ENCODE measurements at regions not wholly inside any gene's neighbourhood (a gene's known extent, or its start where the extent isn't known, plus 50 kb on each side); places are given as distances from the start of the nearest gene placed in this dataset.

DNA sequence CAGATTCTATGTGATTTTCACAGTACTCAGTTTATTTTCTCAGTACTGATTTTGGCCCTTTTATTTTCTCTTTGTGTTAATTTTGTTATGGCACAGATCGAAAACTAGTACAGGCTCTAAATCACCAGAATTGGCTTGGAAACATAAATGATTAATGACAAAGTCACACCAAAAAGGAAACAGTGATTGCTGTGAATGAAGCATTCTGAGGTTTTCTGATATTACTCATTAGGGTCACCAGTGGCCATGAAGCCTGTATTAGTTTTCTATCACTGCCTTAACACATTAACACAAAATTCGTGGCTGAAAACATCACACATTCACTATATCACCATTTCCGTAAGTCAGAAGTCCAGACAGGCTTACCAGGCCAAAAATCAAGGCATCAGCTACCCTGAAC is 343.0 kb upstream of the THRB start:
- no peaks in the 10 kb centered on the region for H3K9me3 ChIP-seq
- H3K4me1 ChIP-seq, result no peaks in the 10 kb centered on the region
- ATAC-seq (no peak), DNase-seq (no peak)
- no peaks in the 10 kb centered on the region for H3K36me3 ChIP-seq
- intact Hi-C loops (cut with DNase I), result no loop called here
- H3K4me3 ChIP-seq, result no peak overlapping the region
- WGBS (ENCODE audit: insufficient coverage, low coverage, low lambda C conversion rate, missing lambda C conversion rate), result 39% methylated on average over 3 of the region's 3 CpGs
- H3K27ac ChIP-seq, result no peak overlapping the region
- H3K27me3 ChIP-seq, result no peaks in the 10 kb centered on the region
- TF ChIP-seq, protein P1, sequence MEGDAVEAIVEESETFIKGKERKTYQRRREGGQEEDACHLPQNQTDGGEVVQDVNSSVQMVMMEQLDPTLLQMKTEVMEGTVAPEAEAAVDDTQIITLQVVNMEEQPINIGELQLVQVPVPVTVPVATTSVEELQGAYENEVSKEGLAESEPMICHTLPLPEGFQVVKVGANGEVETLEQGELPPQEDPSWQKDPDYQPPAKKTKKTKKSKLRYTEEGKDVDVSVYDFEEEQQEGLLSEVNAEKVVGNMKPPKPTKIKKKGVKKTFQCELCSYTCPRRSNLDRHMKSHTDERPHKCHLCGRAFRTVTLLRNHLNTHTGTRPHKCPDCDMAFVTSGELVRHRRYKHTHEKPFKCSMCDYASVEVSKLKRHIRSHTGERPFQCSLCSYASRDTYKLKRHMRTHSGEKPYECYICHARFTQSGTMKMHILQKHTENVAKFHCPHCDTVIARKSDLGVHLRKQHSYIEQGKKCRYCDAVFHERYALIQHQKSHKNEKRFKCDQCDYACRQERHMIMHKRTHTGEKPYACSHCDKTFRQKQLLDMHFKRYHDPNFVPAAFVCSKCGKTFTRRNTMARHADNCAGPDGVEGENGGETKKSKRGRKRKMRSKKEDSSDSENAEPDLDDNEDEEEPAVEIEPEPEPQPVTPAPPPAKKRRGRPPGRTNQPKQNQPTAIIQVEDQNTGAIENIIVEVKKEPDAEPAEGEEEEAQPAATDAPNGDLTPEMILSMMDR (IDR thresholded peaks at IDR 0.05), result no peak
- no peak for TF ChIP-seq POLR2A (IDR thresholded peaks at IDR 0.05)

- intact Hi-C loops (cut with DNase I), result no loop called here
- H3K4me1 ChIP-seq, result no peaks in the 10 kb centered on the region
- H3K27ac ChIP-seq, result no peak overlapping the region
- no peak for DNase-seq
- no peaks in the 10 kb centered on the region for H3K36me3 ChIP-seq
- ATAC-seq, result no peak
- no peaks in the 10 kb centered on the region for H3K27me3 ChIP-seq
- TF ChIP-seq POLR2A (IDR thresholded peaks at IDR 0.05), result no peak
- TF ChIP-seq, protein P1 (IDR thresholded peaks at IDR 0.05), result no peak
- no peaks in the 10 kb centered on the region for H3K9me3 ChIP-seq
- no peak overlapping the region for H3K4me3 ChIP-seq
These were observed 343.9 kb upstream of the THRB start for GRCh38 chr3:24838533-24838932.

DNA sequence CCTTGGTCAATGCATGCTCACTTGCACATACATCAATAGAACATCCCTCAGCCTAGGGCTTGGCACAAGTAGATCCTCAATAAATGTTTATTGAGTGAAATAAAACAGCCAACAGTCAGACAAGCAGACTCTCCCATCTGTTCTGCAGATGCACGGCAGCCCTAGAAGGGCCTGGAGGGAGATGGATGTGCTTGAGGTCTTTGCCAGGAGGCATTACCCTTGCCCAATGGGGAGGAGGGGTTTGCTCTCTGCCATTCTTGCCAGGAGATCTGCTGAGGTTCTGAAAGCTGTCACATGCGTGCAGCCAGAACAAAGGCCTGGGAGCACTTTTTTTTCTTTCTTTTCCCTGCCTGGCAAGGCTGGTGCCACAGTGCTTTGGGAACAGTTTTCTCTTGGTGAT is 349.3 kb upstream of the THRB start:
- no peaks in the 10 kb centered on the region for H3K36me3 ChIP-seq
- H3K27me3 ChIP-seq, result no peaks in the 10 kb centered on the region
- no peak for DNase-seq
- ATAC-seq, result no peak
- no peaks in the 10 kb centered on the region for H3K9me3 ChIP-seq
- WGBS (ENCODE audit: insufficient coverage, low coverage, low lambda C conversion rate, missing lambda C conversion rate), result 53% methylated on average over 2 of the region's 2 CpGs
- intact Hi-C loops (cut with DNase I), result no loop called here
- no peaks in the 10 kb centered on the region for H3K4me1 ChIP-seq
- TF ChIP-seq, protein P1 (IDR thresholded peaks at IDR 0.05), result no peak
- TF ChIP-seq POLR2A (IDR thresholded peaks at IDR 0.05), result no peak
- H3K27ac ChIP-seq, result no peak overlapping the region
- no peak overlapping the region for H3K4me3 ChIP-seq

- ATAC-seq (no peak), DNase-seq (no peak)
- H3K27me3 ChIP-seq, result no peaks in the 10 kb centered on the region
- no peak overlapping the region for H3K4me3 ChIP-seq
- H3K4me1 ChIP-seq, result no peaks in the 10 kb centered on the region
- intact Hi-C loops (cut with DNase I), result no loop called here
- no peak overlapping the region for H3K27ac ChIP-seq
- H3K36me3 ChIP-seq, result no peaks in the 10 kb centered on the region
- TF ChIP-seq POLR2A (IDR thresholded peaks at IDR 0.05), result no peak
- 41% methylated on average over 3 of the region's 3 CpGs for WGBS (ENCODE audit: insufficient coverage, low coverage, low lambda C conversion rate, missing lambda C conversion rate)
- H3K9me3 ChIP-seq, result no peaks in the 10 kb centered on the region
These were observed 351.0 kb upstream of the THRB start for GRCh38 chr3:24845524-24846155.

DNA sequence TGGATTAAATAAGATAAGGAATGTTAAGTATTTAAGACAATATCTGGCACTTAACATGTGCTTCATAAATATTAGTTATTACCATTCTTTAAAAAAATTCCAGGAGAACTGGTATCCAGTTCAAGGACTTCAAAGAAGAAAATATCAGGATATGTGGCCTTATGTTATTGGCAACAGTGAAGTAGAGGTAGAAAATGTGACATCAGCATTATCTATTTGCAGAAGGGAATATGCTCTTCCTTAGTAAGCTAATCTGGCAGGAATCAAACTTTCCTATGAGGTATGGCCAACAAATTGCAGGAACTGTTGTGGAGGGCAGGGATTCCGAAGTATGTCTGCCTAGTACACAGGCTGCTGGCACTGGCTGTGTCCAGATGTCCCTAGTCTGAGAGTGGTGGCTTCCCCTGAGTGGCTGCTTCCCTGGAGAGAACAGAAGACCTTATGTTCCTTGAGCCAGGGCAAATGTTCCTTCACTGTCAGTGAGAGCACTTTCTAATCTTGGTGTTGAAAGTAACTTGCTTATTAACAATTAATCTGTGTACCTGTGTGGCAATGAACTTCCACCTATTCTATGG is 351.7 kb upstream of the THRB start:
- Histone ChIP-seq H3K4me1 (no peaks in the 10 kb centered on the region), H3K27ac (no peak overlapping the region), H3K9me3 (no peaks in the 10 kb centered on the region), H3K36me3 (no peaks in the 10 kb centered on the region), H3K4me3 (no peak overlapping the region), H3K27me3 (no peaks in the 10 kb centered on the region)
- no peak for DNase-seq
- TF ChIP-seq, protein P1 (IDR thresholded peaks at IDR 0.05), result no peak
- TF ChIP-seq POLR2A (IDR thresholded peaks at IDR 0.05), result no peak
- intact Hi-C loops (cut with DNase I), result no loop called here
- WGBS (ENCODE audit: insufficient coverage, low coverage, low lambda C conversion rate, missing lambda C conversion rate), result 36% methylated on average over 1 of the region's 1 CpG
- ATAC-seq, result no peak

Data from right lobe of liver (tissue), 6 donors.